Thyroid gland (tissue), 4 donors: ENCODE measurements at regions not wholly inside any gene's neighbourhood (a gene's known extent, or its start where the extent isn't known, plus 50 kb on each side); places are given as distances from the start of the nearest gene placed in this dataset.

ENCODE experiments used
- POLR2A ChIP-seq, 2 donors: fragments of 450-650 bp; IDR thresholded peaks; one replicate each; pipeline ENCODE4 v1.6.1; 2017; ENCODE audit warnings: antibody characterized with exemption in 2 of 2, mild to moderate bottlenecking in 2 of 2, moderate library complexity in 1 of 2
- TF ChIP-seq, protein P1 (sequence below), 6 experiments: fragments of 200-600 bp in 3 of 6; fragments of 450-650 bp in 3 of 6; sonication (generic) in 3 of 6; IDR thresholded peaks; one replicate each; pipeline ENCODE4 v1.5.1; 2016 to 2019; ENCODE audit warnings: antibody characterized with exemption in 6 of 6, mild to moderate bottlenecking in 2 of 6, inconsistent platforms in 1 of 6, moderate library complexity in 1 of 6

DNA sequence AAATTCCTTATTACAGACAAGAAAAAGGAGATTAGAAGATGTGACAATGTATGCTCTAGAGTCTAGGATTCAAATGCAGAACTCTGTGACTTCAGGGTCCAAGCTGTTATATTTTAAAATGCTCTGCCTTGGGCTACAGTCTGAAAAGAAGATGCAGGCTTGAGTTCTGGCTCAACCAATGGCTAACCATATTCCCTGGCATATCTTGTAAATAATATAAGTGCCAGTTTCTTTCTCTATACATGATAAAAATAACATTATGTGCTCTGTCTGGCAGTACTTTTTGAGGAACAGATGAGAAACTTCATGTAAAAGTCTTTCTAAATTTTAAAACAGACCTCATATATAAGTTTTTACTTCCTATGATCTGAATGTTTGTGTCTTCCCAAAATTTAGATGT lies 926.5 kb upstream of the CDH6 start:
- TF ChIP-seq, protein P1, sequence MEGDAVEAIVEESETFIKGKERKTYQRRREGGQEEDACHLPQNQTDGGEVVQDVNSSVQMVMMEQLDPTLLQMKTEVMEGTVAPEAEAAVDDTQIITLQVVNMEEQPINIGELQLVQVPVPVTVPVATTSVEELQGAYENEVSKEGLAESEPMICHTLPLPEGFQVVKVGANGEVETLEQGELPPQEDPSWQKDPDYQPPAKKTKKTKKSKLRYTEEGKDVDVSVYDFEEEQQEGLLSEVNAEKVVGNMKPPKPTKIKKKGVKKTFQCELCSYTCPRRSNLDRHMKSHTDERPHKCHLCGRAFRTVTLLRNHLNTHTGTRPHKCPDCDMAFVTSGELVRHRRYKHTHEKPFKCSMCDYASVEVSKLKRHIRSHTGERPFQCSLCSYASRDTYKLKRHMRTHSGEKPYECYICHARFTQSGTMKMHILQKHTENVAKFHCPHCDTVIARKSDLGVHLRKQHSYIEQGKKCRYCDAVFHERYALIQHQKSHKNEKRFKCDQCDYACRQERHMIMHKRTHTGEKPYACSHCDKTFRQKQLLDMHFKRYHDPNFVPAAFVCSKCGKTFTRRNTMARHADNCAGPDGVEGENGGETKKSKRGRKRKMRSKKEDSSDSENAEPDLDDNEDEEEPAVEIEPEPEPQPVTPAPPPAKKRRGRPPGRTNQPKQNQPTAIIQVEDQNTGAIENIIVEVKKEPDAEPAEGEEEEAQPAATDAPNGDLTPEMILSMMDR (IDR thresholded peaks at IDR 0.05): no peak
- no peak for TF ChIP-seq POLR2A (IDR thresholded peaks at IDR 0.05)
